HEK293 (cell line): ENCODE measurements at regions not wholly inside any gene's neighbourhood (a gene's known extent, or its start where the extent isn't known, plus 50 kb on each side); places are given as distances from the start of the nearest gene placed in this dataset.

Experiments used
- PATZ1 ChIP-seq: fragments of 450-650 bp; formaldehyde crosslinking; IDR thresholded peaks from 2 replicates; pipeline ENCODE4 v1.5.1; 2016; ENCODE audit warnings: missing biosample characterization, missing genetic modification characterization
- TCF7L2 ChIP-seq: IDR thresholded peaks from 2 replicates; pipeline ENCODE4 v1.6.1; 2011; ENCODE audit warnings: low read depth, mild to moderate bottlenecking, inconsistent platforms, low read length, moderate library complexity, borderline replicate concordance
- ZBTB1 ChIP-seq: fragments of 450-650 bp; formaldehyde crosslinking; IDR thresholded peaks from 2 replicates; pipeline ENCODE4 v1.5.1; 2016; ENCODE audit warnings: missing biosample characterization, missing genetic modification characterization
- ZBTB8A ChIP-seq: fragments of 450-650 bp; formaldehyde crosslinking; IDR thresholded peaks from 2 replicates; pipeline ENCODE4 v1.5.1; 2016; ENCODE audit warnings: missing biosample characterization, missing genetic modification characterization
- ZNF175 ChIP-seq: fragments of 450-650 bp; formaldehyde crosslinking; IDR thresholded peaks from 2 replicates; pipeline ENCODE4 v1.5.1; 2016; ENCODE audit warnings: missing biosample characterization, missing genetic modification characterization
- ZNF184 ChIP-seq: fragments of 450-650 bp; IDR thresholded peaks from 2 replicates; pipeline ENCODE4 v1.5.1; 2018; ENCODE audit warnings: missing biosample characterization, mild to moderate bottlenecking, missing genetic modification characterization
- ZNF214 ChIP-seq: fragments of 450-650 bp; formaldehyde crosslinking; IDR thresholded peaks from 2 replicates; pipeline ENCODE4 v1.5.1; 2017; ENCODE audit warnings: missing biosample characterization, mild to moderate bottlenecking, missing genetic modification characterization, borderline replicate concordance
- ZNF510 ChIP-seq: fragments of 450-650 bp; formaldehyde crosslinking; IDR thresholded peaks from 2 replicates; pipeline ENCODE4 v1.5.1; 2018; ENCODE audit warnings: mild to moderate bottlenecking, missing genetic modification characterization, missing biosample characterization; ENCODE audit not compliant: insufficient replicate concordance
- ZNF549 ChIP-seq: fragments of 450-650 bp; IDR thresholded peaks from 2 replicates; pipeline ENCODE4 v1.5.1; 2018; ENCODE audit warnings: missing biosample characterization, missing genetic modification characterization, mild to moderate bottlenecking, inconsistent platforms, moderate library complexity
- ZNF792 ChIP-seq: fragments of 450-650 bp; formaldehyde crosslinking; IDR thresholded peaks from 2 replicates; pipeline ENCODE4 v1.5.1; 2016; ENCODE audit warnings: missing biosample characterization, missing genetic modification characterization
- ZSCAN4 ChIP-seq: fragments of 450-650 bp; formaldehyde crosslinking; IDR thresholded peaks from 2 replicates; pipeline ENCODE4 v1.5.1; 2017; ENCODE audit warnings: missing biosample characterization, missing genetic modification characterization
- TF ChIP-seq, protein P1 (sequence below): fragments of 450-650 bp; formaldehyde crosslinking; IDR thresholded peaks from 2 replicates; pipeline ENCODE4 v1.5.1; 2016; ENCODE audit warnings: missing biosample characterization, missing genetic modification characterization
- TF ChIP-seq, protein P2 (sequence below): fragments of 450-650 bp; formaldehyde crosslinking; IDR thresholded peaks from 2 replicates; pipeline ENCODE4 v1.5.1; 2016; ENCODE audit warnings: missing biosample characterization, missing genetic modification characterization, low read depth
- TF ChIP-seq, protein P3 (sequence below): fragments of 450-650 bp; formaldehyde crosslinking; IDR thresholded peaks from 2 replicates; pipeline ENCODE4 v1.5.1; 2016; ENCODE audit warnings: missing biosample characterization, missing genetic modification characterization

DNA sequence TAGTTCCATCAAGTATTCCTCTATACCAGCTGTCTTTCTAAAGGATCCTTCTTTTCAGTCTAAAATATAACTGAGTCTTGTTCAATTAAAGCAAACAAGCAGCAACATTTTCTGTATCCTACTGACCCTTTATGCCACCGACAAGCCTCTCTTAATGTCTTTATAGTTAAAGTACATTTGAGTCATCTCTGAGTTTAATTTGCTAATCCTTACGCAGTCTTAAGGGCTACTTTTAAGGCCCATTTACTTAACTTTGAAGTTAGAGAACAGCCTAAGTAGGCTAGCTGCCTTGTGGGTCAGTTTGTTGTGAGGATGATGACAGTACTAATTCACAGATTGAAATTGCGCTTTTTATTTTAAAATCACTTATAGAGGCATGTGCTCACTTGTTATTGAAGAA is 265.5 kb upstream of the FERD3L start:
- TF ChIP-seq ZNF184 (tag by site-specific recombination) (no peak), ZBTB8A (tag by site-specific recombination) (no peak), ZNF175 (tag by site-specific recombination) (no peak), ZNF792 (tag by site-specific recombination) (no peak), ZBTB1 (tag by site-specific recombination) (no peak), ZSCAN4 (tag by site-specific recombination) (no peak), TCF7L2 (no peak), ZNF510 (no peak), ZNF549 (tag by site-specific recombination) (no peak), ZNF214 (tag by site-specific recombination) (no peak), PATZ1 (tag by site-specific recombination) (no peak)
- TF ChIP-seq, protein P1, sequence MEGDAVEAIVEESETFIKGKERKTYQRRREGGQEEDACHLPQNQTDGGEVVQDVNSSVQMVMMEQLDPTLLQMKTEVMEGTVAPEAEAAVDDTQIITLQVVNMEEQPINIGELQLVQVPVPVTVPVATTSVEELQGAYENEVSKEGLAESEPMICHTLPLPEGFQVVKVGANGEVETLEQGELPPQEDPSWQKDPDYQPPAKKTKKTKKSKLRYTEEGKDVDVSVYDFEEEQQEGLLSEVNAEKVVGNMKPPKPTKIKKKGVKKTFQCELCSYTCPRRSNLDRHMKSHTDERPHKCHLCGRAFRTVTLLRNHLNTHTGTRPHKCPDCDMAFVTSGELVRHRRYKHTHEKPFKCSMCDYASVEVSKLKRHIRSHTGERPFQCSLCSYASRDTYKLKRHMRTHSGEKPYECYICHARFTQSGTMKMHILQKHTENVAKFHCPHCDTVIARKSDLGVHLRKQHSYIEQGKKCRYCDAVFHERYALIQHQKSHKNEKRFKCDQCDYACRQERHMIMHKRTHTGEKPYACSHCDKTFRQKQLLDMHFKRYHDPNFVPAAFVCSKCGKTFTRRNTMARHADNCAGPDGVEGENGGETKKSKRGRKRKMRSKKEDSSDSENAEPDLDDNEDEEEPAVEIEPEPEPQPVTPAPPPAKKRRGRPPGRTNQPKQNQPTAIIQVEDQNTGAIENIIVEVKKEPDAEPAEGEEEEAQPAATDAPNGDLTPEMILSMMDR (tag by site-specific recombination) = no peak
- TF ChIP-seq, protein P2, sequence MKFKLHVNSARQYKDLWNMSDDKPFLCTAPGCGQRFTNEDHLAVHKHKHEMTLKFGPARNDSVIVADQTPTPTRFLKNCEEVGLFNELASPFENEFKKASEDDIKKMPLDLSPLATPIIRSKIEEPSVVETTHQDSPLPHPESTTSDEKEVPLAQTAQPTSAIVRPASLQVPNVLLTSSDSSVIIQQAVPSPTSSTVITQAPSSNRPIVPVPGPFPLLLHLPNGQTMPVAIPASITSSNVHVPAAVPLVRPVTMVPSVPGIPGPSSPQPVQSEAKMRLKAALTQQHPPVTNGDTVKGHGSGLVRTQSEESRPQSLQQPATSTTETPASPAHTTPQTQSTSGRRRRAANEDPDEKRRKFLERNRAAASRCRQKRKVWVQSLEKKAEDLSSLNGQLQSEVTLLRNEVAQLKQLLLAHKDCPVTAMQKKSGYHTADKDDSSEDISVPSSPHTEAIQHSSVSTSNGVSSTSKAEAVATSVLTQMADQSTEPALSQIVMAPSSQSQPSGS (tag by site-specific recombination) = no peak
- TF ChIP-seq, protein P3, sequence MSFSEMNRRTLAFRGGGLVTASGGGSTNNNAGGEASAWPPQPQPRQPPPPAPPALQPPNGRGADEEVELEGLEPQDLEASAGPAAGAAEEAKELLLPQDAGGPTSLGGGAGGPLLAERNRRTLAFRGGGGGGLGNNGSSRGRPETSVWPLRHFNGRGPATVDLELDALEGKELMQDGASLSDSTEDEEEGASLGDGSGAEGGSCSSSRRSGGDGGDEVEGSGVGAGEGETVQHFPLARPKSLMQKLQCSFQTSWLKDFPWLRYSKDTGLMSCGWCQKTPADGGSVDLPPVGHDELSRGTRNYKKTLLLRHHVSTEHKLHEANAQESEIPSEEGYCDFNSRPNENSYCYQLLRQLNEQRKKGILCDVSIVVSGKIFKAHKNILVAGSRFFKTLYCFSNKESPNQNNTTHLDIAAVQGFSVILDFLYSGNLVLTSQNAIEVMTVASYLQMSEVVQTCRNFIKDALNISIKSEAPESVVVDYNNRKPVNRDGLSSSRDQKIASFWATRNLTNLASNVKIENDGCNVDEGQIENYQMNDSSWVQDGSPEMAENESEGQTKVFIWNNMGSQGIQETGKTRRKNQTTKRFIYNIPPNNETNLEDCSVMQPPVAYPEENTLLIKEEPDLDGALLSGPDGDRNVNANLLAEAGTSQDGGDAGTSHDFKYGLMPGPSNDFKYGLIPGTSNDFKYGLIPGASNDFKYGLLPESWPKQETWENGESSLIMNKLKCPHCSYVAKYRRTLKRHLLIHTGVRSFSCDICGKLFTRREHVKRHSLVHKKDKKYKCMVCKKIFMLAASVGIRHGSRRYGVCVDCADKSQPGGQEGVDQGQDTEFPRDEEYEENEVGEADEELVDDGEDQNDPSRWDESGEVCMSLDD (tag by site-specific recombination) = no peak
